D721Med (cell line): ENCODE measurements at regions not wholly inside any gene's neighbourhood (a gene's known extent, or its start where the extent isn't known, plus 50 kb on each side); places are given as distances from the start of the nearest gene placed in this dataset.

Experiments used
- DNase-seq: peaks from one replicate; pipeline ENCODE4 v3.0.0; 2011; ENCODE audit warnings: low spot score; ENCODE audit not compliant: insufficient read length
- FAIRE-seq: peaks from 2 replicates; lab custom pipeline; 2011; peaks lifted over from hg19 to GRCh38; lab: Jason Lieb, UNC
- TF ChIP-seq, protein P1 (sequence below): IDR thresholded peaks from 2 replicates; pipeline ENCODE4 v1.5.1; 2012; ENCODE audit warnings: mild to moderate bottlenecking, control low read depth; ENCODE audit not compliant: insufficient read depth; ENCODE audit errors: missing control alignments

DNA sequence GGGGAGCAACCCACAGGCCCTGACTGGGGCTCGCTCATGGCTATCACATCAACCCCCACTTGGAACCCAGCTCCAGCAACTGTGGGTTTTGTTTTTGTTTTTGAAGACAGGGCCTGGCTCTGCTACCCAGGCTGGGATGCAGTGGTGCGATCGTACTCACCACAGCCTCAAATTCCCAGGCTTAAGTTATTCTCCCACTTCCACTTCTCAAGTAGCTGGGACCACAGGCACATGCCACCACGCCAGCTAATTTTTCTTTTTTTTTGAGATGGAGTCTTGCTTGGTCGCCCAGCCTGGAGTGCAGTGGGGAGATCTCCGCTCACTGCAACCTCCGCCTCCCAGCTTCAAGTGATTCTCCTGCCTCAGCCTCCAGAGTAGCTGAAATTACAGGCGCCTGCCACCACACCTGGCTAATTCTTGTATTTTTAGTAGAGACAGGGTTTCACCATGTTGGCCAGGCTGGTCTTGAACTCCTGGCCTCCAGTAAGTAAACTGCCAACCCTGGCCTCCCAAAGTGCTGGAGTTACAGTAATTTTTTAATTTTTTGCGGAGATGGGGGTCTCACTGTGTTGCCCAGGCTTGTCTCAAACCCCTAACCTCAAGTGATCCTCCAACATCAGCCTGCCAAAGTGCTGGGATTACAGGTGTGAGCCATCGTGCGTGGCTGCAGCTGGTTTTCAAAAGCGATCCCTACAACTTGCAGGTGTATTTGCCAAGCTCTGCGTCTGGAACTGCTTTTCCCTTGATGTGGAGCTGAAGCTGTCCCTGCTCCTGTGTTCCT, 228.7 kb downstream of the SKIDA1 start:
- DNase-seq (no peak), FAIRE-seq (no peak)
- TF ChIP-seq, protein P1, sequence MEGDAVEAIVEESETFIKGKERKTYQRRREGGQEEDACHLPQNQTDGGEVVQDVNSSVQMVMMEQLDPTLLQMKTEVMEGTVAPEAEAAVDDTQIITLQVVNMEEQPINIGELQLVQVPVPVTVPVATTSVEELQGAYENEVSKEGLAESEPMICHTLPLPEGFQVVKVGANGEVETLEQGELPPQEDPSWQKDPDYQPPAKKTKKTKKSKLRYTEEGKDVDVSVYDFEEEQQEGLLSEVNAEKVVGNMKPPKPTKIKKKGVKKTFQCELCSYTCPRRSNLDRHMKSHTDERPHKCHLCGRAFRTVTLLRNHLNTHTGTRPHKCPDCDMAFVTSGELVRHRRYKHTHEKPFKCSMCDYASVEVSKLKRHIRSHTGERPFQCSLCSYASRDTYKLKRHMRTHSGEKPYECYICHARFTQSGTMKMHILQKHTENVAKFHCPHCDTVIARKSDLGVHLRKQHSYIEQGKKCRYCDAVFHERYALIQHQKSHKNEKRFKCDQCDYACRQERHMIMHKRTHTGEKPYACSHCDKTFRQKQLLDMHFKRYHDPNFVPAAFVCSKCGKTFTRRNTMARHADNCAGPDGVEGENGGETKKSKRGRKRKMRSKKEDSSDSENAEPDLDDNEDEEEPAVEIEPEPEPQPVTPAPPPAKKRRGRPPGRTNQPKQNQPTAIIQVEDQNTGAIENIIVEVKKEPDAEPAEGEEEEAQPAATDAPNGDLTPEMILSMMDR, result no peak

DNA sequence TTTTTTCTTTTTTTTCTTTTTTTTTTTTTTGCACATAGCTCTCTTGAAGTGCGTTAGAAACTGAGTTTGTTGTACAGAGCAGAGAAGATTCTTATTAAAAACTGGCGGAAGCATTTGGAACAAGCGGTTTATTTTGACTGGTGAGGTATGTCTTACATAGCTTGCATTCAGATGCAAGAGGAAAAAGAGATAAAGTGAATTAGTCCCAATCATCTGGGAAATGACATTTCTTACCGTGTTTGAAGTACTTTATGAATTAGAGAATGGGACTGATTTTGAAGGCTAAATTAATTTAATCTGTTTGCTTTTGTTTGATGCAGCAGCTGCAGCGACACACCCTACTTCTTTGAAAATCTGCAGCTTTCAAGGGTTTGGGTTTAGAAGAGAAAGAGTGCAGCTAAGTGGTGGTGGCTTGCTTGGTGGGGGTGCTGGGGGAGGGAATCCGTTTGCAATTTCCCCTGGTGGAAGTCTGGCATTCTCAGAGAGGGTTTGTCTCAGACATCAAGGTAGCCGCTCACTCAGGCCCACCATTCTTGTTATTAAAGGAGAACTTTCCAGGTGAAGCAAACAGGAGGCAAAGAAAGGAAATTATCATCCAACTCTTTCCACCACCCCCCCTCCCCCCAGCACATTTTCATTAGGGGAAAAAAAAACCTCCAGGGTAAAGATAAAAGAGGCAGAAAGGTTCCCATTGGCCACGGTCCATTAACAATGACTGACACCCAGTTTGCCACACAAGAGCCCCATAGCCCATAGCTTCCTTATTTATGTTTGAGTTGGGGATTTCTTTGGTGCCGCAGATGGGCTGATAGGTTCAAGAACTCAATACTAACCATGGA, 231.7 kb downstream of the SKIDA1 start:
- DNase-seq, result no peak
- no peak for FAIRE-seq
- TF ChIP-seq, protein P1, result no peak

DNA sequence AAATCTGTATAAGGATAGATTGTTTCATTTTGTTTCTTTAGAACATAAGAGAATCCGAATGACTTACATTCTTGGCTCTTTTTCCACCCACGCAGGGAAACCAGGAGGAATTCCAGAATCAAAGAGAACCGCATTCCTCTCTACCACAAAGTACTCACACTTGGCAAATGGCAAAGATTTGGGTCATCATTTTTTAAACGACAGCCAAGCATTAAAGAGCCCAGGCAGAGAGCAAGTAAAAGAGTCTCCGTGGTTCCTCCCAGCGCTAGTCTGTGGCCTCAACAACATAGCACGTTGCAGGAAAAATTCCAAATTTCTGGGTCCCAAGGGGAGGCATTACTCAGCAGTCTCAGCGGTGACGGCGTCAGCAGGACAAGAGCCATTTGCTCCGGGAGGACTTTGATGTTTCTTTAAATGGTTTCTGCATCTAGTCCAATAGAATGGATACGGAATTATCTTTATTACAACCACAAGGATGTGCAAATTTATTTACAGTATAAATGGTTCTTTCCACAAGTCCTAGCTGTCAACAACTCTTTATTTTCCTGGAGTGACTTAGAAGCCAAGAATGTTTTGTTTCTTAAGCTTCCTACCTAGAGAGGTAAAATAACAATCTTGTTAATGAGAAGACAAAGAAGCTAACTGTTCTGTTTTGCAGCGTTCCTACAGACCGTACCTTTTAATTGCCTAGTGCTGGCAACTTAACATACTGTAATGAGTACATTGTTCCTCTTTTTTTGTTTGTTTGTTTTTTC, 232.5 kb downstream of the SKIDA1 start:
- FAIRE-seq (no peak), DNase-seq (no peak)
- TF ChIP-seq, protein P1, result no peak

- DNase-seq (no peak), FAIRE-seq (no peak)
- TF ChIP-seq, protein P1, result no peak
These were observed 234.9 kb downstream of the SKIDA1 start for GRCh38 chr10:21290499-21291160.

DNA sequence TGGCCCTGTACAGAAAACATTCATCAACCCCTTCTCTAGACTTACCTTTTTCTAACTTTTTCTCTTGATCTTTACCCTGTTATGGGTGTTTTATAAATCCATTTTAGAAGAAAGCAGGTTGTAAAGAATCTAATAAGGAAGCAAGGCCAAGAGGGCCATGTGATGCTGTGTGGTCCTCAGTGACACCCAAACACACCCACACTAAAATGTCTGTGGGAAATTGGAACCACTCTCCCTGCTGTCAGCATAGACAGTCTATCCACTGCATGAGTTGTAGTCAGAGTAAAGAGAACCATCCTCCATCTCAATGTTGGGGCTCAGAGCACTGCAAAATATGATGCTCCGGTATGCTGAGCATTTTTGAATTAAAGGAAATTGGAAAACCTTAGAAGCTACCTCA, 235.5 kb downstream of the SKIDA1 start:
- TF ChIP-seq, protein P1, result no peak
- DNase-seq, result no peak
- FAIRE-seq, result no peak

DNA sequence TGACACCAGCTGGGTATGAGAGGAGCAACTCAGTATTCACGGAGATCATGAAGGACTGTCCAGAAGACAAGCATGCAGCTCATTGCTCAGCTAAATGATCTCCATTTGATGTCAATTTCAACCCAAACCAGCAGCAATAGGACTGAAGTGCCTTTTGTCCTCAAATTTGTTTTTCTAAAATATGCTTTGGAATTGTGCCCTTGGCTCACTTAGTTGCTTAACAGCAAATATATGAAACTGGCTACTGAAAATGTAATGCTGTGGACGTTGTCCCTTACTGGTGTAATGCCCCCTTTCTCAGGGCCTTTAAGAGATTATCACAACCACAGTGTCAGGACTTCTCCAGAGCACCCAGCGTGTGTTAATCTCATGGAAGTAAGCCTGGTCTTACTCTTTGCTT, 236.2 kb downstream of the SKIDA1 start:
- no peak for FAIRE-seq
- no peak for DNase-seq

More for the DNA sequence above, 236.2 kb downstream of the SKIDA1 start:
- TF ChIP-seq, protein P1, result no peak
